IPS-NIHi7 (cell line): ENCODE measurements at regions not wholly inside any gene's neighbourhood (a gene's known extent, or its start where the extent isn't known, plus 50 kb on each side); places are given as distances from the start of the nearest gene placed in this dataset.
"Not testable (repeated sequence)": the region's sequence is repeated elsewhere in the genome, so short reads cannot be mapped to it uniquely, and the experiment has no call there.

Experiments
- DNase-seq: peaks from one replicate; pipeline ENCODE4 v3.0.0; 2012; ENCODE audit warnings: mixed read lengths; ENCODE audit errors: extremely low spot score

DNA sequence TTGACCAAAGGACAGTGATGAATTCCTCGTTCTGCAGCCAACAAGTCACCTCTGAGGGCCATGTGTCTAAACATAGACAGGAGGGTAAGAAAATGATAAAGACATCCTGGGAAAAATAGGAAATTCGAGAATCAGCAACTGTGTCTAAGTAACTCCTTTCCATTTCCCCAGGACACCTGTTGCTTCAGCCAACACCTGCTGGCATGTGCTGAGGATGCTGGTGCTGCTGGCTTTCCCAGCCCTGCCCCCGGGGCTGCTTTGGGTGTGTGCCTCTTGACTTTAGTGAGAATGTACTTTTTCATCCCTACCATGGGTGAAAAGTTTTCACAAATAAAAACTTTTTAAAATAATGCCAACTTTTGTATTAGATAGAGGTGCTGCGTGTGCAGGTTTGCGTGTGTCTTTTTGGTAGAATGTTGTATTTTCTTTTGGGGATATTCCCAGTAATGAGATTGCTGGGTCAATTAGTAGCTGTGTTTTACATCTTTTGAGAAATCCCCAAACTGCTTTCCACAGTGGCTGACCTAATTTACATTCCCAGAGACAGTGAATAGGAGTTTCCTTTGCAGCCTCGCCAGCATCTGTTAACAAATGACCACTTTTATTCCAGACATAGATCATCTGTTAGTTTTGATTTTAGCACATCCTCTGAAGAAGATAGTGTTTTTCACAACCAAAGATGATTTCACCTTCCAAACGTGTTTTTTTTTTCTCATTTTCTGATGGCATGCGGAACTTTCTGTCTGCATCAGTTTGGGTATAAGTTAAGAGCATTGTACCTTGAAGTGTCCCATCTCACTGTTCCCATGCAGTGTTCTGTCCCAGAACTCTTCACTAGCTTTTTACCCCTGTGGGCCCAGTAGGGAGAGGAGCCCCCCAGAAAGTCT is 104.2 kb upstream of the ACBD5 start:
- no peak for DNase-seq

DNA sequence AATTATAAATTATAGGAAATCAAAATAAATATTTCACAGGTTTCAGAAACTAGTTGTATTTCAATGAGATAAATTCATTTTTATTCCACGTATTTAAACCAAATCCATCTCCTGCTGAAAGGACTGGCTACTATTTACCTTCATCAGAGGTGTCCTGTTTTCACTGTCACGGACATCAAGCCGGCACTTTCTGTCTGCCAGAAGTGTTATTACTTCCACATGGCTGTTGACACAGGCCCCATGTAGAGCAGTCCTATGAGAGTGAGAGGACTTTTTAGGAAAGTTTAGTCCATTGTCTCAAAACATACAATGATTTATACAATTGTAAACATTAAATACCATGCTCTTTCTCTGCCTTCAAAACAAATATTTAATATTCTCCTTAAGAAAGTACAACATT is 100.4 kb upstream of the ACBD5 start:
- no peak for DNase-seq

DNA sequence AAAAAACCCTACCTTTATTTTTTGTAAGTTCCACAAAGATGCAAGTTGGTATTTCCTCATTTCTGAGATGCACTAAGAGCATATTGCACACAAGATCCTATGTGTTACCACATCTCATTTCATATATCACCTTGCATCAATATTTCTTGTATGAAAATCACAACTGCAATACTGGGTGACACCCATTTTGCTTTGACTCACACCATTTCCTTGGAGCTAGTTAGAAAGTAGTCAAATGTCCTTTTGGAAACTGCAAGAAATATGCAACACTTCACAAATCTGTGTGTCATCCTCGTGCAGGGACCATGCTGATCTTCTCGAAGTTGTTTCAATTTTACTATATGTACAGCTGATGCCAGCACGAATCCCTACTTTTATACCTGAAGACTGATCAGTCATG is 94.6 kb upstream of the ACBD5 start:
- DNase-seq, result not testable (repeated sequence)

DNA sequence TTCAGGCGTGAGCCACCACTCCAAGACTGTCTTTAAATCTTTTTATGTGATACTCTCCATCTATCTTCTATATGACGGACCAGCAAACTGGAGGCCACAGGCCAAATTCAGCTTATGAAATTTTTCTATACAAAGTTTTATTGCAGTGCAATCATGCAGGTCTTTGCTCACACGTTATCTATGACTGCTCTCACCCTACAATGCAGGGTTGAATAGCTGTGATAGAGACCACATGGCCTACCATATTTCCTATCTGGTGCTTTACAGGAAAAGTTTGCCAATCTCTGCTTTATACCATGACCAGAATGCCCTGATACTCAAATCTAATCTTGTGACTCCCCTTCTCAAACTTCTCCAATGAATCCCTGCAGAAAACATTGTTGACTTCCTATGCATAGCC is 89.5 kb upstream of the ACBD5 start:
- no peak for DNase-seq

DNA sequence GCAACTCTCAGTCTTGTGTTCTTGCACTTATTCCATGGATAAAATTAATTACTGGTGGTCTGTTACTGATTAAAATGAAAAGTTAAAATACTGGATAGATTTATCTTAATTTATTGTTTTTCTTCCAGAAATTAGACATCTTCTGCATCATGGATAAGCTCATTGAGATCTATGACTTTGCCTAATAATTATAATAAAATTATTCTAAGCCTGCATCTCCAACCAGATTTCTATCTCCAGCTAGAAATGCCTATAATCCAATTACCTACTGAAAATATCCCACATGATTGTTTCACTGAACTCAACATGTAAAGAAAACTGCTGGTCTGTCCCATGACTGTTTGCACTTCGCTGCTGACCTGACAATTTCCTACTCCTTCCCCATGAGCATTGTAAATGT is 88.3 kb upstream of the ACBD5 start:
- no peak for DNase-seq

DNA sequence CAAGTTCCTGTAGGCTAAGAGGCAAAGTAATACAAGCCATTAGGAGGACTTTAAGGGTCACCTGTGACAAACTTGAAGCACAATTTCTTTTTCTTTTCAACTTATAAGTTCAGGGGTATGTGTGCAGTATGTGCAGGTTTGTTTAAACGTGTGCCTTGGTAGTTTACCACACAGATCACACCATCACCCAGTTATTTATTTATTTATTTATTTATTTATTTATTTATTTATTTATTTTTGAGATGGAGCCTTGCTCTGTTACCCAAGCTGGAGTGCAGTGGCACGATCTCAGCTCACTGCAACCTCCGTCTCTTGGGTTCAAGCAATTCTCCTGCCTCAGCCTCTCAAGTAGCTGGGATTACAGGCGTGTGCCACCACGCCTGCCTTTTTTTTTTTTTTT is 86.2 kb upstream of the ACBD5 start:
- DNase-seq, result not testable (repeated sequence)

DNA sequence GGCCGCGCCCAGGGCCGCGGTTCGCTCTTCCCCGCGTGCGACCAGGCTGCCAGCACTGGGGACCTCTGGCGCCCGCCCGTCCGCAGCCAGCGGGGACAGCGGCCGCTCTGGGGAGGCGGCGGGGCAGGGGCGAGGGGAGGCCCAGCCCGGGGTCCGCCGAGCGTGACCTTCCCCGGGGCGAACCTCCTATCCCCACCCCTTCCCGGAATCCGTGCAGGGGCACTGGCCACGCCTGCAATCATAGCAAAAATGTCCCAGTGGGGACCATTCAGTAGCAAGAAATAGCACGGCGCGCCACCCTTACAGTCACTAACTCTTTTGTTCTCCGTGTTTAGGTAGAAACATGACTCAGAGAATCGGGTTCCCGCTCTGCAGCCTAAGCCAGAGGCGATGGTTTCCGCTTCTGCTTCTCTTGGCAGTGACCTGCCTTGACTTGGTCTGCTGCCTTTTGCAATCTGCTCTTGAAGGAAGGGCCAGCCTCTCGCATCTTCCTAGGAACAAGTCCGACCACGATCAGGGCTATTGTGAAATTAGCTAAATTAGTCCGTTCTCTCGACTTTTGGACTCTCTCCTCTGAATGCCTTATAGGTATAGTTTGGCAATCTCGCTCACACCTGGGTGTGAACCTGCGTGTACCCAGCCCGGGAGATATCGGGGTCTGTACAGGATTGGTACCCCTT is 79.3 kb upstream of the ACBD5 start:
- DNase-seq, result peak; percentile 73

DNA sequence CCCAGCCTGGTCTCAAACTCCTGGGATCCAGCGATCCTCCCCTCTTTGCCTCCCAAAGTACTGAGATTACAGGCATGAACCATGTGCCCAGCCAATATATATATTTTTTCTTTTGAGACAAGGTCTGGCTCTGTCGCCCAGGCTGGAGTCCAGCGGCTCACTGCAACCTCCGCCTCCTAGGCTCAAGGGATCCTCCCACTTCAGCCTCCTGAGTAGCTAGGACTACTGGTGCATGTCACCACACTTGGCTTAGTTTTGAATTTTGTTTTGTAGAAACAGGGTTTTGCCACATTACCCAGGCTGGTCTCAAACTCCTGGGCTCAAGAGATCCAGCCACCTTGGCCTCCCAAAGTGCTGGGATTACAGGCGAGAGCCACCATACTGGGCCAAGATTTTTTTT is 78.5 kb upstream of the ACBD5 start:
- DNase-seq, result not testable (repeated sequence)

DNA sequence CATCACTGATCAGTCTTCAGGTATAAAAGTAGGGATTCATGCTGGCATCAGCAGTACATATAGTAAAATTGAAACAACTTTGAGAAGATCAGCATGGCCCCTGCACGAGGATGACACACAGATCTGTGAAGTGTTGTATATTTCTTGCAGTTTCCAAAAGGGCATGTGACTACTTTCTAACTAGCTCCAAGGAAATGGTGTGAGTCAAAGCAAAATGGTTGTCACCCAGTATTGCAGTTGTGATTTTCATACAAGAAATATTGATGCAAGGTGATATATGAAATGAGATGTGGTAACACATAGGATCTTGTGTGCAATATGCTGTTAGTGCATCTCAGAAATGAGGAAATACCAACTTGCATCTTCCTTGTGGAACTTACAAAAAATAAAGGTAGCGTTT is 74.5 kb upstream of the ACBD5 start:
- DNase-seq, result not testable (repeated sequence)

DNA sequence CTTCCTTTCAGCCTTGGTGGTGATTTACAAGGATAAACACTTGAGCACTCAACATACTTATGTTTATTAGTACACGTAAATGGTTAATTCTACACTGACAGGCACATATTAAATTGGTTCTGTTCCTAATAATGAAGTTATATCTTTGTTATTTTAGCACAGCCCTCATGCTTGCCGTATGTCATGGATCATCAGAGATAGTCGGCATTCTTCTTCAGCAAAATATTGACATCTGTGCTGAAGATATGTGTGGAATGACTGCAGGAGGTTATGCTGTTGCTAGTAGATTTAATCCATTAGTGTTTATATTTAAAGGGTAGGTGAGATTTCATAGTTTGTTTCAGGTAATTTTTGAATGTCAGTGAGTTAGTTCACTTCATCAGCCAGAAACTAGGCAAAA is 73.0 kb upstream of the ACBD5 start:
- not testable (repeated sequence) for DNase-seq

DNA sequence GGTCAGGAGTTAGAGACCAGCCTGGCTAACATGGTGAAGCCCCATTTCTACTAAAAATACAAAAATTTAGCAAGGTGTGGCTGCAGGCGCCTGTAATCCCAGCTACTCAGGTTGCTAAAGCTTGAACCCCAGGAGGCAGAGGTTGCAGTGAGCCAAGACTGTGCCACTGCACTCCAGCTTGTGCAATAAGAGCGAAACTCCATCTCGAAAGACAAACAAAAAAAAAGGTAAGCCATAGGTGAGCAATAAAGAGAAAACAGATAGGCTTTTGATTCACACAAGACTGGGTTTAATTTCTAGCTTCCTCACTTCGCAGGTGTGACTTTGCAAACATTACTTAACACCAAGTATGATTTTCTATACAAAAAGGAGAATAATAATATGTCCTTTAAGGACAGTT is 72.3 kb upstream of the ACBD5 start:
- DNase-seq, result no peak

DNA sequence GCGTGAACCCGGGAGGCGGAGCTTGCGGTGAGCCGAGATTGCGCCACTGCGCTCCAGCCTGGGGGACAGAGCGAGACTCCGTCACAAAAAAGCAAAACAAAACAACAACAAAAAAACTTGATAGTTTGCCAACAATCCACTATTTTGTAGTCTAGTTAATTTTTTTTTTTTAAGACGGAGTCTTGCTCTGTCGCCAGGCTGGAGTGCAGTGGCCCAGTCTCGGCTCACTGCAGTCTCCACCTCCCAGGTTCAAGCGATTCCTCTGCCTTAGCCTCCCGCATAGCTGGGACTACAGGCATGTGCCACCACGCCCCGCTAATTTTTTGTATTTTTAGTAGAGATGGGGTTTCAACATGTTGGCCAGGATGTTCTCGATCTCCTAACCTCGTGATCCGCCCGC is 71.2 kb upstream of the ACBD5 start:
- DNase-seq, result not testable (repeated sequence)

DNA sequence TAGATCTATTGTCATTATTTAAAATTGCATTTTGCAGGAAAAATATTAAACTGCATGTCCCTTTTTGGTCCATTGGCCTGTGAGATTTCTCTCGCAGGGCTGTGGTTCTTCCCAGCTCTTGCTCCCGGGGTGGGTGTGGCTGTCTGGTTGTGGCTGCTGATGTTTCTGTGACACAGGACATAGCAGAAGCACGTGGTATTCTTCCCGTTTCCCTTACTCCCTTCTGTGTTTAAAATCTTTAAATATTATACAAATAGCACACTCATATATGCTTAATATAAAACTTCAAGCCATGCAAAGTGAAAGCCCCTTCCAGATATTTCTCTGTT is 57.9 kb upstream of the ACBD5 start:
- DNase-seq, result not testable (repeated sequence)

DNA sequence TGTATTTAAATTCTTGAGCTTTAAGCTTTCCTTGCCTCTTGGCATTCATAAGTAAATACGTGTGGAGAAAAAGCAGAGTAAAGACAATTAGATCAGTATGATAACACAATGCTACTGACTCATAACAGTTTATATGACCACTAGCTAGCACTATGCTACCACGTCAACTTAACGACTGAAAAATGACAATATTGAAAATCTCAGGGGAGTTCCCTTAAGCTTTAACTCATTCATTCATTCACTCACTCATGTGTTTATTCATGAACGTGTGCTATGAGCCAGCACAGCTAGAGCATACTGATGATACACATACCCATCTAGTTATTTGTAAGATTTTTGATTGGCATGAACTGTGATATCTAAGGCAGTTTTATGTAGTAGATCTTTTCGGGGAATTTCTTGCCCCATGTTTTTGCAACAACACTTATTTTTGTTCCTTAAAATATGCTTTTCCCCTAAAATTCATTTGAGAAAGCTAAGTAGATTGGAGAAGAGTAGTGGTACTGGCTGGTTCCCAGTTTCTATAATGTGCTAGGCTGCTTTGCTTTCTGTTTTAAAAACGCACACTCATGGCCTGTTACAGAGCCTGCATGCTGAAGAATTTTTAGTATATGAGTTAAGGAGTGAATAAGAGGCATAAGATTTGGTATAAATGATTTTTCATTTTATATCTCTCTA is 57.4 kb upstream of the ACBD5 start:
- DNase-seq, result no peak

DNA sequence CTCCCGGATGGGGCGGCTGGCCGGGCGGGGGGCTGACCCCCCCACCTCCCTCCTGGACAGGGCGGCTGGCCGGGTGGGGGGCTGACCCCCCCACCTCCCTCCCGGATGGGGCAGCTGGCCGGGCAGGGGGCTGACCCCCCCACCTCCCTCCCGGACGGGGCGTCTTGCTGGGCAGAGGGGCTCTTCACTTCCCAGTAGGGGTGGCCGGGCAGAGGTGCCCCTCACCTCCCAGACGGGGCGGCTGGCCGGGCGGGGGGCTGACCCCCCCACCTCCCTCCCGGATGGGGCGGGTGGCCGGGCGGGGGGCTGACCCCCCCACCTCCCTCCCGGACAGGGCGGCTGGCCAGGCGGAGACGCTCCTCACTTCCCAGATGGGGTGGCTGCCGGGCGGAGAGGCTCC is 55.7 kb upstream of the ACBD5 start:
- not testable (repeated sequence) for DNase-seq

DNA sequence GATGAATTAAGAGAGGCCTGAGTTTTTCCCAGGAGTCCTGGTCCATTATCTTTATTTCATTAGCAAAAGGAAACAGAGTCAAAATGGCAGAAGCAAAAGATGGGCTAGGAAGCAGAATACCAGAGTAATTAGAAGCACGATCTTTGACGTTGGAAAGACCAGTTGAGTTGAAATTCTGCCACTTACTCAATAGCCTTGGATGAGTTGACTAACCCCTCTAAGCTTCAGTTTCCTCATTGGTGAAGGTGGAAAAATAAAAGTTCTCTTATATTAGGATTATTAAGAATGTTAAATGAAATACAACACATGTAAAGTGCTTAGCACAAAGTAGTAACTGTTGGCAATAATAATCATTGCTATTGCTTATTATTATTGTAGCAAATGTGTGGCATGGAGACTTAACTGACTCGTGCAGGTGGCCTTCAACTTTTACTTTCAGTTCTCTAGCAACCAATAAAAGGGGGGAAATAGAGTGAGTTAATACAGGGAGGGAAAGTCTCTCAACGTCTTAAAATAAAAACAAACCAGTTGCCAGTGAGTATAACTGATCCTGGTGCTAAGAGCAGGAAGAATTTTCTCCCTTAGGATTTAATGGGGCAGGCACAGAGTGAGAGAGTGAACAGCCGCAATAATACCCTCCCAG is 50.8 kb upstream of the ACBD5 start:
- not testable (repeated sequence) for DNase-seq
